ENCODE measurements at regions not wholly inside any gene's neighbourhood (a gene's known extent, or its start where the extent isn't known, plus 50 kb on each side); places are given as distances from the start of the nearest gene placed in this dataset.

DNA sequence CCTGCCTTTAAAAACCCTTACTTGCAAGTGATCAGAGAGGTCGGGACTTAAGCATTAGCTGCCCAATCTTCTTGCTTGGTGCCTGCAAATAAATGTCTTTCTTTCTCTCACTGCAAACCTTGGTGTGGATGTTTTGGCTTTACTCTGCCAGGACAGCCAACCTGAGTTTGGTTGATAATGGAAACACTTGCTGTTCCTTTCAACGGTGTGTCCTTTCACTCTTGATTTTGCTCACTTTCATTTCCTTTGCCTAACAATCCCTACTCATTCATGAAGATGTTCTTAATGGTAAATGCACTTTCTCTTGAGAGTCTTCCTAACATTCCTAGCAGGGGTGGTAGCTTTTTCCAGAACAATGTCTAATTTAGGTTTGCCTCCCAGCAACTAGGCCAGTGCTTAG lies 366.2 kb downstream of the HRH4 start:
- no peak for DNase-seq (ENCODE audit: low spot score)

DNA sequence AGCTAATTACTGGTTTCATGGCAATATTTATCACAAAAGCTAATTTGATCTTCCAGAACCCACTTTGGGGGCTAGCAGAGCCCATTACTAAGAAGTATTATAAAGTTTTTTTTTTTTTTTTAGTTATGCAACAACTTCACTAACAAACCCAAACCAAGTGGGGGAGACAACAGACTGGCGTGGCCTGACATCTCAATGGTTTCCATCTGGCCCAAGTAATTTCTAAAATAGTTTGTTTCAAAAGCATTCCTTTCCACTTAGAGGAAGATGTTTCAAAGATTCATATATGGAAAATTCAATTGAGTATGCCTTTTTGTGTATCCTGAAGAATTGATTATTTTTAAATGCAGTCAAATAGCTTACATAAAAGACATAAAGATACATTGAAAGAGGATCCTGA lies 367.1 kb downstream of the HRH4 start:
- no peak for DNase-seq (ENCODE audit: low spot score)

DNA sequence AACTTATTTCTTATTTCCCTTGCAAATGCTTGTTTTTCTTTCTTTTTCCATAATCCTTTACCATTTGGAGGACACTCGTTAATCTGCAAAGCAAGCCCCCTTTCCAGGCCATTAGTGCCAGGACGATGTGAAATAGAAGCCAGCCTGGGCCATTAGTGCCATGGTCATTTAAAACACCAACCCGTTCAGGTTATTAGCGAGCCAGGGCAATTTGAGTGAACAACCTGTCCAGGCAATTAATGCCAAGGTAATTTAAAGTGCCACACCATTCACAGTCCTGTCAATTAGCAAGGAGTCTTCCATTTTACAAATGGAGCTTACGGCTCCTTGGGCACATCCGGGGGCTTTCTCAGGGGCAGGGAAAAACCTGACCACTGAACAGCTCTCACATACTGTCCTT lies 370.6 kb downstream of the HRH4 start:
- no peak for DNase-seq (ENCODE audit: low spot score)

DNA sequence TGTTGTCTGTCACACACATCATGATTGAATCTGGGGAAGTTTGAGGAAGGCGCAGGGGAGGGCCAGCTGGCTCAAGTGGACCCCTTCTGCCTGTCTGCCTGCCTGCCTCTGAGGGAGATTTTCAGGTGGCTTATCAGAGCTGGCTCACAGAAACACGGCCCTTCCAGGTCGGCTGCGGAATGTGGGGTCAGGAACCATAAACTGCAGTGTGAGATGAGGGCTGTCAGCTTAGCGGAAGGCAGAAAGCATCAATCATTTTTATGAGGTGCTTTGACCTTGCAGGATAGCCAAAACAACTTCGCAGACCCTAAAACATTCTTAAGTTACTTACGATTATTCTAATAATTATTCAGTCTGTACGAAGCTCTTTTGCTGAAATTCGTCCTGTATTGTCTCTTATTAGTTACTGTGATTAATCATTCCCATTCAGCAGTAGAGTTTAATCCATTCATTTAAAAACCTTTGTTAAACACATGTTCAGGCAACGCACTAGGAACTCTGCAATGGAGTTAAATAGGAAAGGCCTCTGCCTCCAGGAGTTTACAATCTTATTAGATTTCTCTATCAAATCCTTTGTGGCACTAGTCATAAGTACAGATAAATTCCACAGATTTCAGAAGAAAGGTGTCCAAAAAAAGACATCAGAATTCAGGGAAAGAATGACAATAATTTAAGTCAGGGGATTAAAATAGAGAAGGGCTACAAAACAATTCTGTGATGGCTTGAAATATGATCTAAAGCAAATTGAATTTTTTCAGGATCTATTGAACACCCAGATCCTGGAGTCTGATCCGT lies 371.6 kb downstream of the HRH4 start:
- peak; percentile 39 for DNase-seq (ENCODE audit: low spot score)

DNA sequence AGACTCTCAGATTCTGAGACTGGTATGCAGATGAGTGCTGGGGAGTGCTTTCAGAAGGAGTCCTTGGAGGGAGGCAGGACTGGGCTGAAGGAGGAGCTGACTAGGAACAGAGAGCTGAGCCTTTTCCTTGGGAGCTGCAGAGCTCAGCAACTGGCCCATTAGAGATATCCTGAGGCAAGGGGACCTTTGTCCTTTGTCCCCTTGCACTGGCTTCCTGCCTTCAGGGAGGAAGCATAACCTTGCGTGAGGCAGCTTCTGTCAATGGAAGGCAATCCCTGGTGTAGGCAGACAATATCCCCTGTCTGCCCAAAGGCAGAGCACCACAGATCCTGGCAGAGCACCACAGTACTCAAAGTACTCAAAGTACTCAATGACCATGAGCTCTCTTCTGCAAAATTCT lies 375.3 kb downstream of the HRH4 start:
- DNase-seq (ENCODE audit: low spot score) = no peak

DNA sequence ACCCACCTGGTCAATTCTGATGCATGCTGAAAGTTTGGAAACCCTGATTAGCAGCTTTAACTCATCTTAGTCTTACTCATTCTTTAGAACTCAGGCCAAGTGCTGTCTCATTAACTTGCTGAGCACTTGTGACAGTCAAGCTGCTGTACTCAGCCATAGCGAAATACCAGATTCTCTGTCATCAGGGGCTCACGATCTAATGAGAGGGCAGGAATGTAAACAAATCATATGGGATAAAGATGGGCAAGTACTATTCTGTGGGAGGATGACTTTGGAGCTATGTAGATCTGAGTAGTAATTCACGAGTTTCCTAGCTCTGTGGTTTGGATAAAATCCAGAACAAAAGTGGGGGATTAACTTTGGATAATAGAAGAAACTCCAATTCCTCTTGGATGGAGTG lies 376.6 kb downstream of the HRH4 start:
- DNase-seq (ENCODE audit: low spot score) = no peak

DNA sequence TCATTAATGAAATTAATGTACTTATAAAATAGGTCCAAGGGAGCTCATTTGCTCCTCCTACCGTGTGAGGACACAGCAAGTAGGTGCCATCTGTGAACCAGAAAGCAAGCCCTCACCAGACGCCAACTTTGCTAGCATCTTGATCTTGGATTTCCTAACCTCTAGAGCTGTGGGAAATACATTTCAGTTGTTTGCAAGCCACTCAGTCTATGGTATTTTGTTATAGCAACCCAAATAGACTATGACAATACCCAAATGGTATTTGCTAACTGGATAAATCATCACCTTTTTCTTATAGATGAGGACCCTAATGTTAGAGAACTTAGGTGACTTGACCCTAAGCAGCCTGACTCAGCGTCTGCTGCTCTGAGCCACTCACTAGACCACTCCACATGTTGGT lies 379.6 kb downstream of the HRH4 start:
- no peak for DNase-seq (ENCODE audit: low spot score)

DNA sequence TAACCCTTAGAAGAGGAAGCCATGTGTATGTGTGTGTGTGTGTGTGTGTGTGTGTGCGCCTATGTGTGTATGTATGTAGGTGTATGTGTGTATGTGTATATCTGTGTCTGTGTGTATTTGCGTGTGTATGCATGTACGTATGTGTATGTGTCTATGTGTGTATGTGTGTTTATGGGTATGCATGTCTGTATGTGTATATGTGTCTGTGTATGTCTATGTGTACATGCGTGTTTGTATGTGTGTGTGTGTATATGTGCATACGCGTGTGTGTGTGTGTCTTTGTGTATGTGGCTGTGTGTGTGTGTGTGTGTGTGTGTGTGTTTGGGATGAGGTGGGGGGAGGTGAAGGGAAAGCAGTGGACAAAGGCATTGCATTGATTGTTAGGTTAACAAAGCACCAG lies 380.2 kb downstream of the HRH4 start:
- no peak for DNase-seq (ENCODE audit: low spot score)

DNA sequence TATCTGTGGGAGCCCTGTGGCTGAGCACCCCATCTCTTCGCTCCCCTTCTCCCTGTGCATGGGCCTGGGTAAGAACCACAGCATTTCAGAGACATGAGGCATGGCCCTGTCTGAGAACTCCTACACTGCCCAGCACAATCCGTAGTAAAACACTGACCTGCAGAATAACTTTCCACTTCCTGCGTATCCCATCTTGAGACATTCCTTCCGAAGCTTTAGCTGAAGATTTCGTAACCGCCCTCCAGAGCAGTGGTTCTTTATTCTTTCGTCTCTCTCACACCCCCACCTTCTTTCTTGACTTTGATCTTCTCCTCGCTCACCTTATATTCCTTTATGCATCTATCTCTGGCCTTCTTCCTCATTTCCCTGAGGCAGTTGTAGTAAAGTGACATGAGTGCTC lies 381.1 kb downstream of the HRH4 start:
- no peak for DNase-seq (ENCODE audit: low spot score)

DNA sequence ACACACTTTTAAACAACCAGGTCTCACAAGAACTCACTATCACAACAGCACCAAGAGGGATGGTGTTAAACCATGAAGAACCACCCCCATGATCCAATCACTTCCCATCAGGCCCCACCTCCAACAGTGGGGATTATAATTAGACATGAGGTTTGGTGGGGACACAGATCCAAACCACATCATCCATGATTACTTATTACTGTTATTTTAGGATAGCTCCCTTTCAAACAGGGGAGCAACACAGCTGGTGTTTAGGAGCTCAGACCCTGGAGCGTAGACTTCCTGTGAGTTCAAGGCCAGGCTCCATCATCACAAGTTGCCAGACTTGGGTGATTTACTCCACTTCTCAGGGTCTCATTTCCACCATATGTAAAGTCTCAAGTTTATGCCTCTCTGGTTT lies 382.7 kb downstream of the HRH4 start:
- no peak for DNase-seq (ENCODE audit: low spot score)

DNA sequence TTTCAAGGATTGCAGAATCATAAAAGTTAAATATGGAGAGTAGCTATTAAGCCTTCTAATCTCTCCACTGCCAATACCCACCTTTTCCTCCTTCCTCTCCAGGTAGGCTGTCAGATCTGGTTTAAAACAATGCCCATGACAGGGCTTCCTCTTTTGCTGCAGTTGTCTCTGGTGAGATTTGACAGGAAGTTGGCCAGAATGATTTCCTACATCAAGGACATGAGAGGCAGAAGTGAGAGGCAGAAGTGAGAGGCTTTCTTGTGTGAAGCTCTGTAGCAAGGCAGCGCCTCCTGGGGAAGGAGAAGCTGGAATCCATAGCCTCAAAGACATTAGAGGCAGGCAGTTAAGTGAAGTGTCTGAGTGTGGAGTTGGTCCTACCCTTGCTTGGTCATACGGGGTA lies 385.7 kb downstream of the HRH4 start:
- DNase-seq (ENCODE audit: low spot score) = no peak

DNA sequence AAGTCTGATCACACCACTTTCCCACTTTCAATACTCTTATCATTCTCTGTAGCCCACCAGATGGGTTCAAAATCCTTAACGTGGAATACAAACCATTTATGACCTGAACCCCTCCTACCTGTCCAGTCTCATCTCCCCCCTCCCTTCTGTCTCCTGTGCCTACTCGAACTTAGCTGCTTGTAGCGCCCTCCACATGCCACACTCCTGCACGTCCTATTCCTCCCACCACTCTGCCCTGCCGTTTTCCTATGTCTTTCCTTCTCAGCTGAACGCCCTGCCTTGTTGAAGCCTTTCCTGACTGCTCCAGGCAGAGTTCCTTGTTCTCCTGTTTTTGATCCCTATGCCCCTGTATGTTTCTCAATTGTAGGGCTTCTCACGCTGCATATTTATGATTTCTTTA lies 390.1 kb downstream of the HRH4 start:
- DNase-seq (ENCODE audit: low spot score) = no peak

DNA sequence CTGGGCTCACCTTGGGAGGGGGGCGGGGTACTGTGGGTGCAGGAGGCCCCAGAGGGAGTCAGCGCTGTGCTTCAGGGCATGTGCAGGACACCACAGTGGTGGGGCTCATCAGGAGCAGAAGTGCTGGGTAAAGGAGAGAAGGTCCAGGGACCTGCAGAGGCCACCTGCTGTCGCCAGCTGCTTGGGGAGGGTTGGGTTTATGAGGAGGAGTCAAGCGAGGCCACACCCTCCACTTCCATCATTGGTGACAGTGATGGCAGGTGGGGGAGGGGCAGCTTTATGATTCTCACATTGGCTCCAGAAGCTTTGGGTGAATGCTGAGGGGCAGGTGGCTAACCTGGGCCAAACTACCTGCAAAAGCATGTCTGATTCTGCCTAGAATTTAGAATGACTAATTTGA lies 392.6 kb downstream of the HRH4 start:
- DNase-seq (ENCODE audit: low spot score) = no peak

DNA sequence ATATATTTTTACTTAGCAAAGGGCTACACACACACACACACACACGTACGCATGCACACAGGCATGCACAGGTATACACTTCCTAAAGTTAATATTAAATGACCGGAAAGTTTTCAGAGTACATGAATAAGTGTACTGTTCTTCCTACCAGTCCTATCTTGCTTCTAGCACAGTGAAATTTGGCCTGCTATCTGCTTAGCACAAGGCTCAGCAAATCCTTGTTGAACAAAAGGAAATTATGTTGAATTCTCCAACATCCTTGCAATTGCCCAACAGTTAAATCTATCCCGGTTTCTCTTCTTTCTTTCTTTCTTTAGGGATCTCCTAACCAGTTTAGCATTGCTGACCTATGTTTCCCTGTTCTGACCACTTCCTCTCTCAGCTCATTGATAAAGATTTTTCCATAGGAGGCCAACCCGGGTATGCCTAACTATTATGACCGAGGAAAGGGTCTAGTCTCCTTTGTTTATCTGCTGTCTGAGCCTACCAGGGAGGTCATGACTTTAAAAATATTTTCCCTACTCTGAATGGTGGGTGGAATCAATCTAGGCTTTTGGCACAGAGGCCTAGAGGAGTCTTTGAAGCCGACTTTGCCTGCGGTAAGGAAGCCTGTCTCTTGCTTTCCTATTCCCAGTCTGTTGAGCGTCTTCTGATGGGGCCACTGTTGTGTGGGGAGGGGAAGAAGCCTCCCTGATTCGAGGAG lies 400.7 kb downstream of the HRH4 start:
- DNase-seq (ENCODE audit: low spot score) = no peak

DNA sequence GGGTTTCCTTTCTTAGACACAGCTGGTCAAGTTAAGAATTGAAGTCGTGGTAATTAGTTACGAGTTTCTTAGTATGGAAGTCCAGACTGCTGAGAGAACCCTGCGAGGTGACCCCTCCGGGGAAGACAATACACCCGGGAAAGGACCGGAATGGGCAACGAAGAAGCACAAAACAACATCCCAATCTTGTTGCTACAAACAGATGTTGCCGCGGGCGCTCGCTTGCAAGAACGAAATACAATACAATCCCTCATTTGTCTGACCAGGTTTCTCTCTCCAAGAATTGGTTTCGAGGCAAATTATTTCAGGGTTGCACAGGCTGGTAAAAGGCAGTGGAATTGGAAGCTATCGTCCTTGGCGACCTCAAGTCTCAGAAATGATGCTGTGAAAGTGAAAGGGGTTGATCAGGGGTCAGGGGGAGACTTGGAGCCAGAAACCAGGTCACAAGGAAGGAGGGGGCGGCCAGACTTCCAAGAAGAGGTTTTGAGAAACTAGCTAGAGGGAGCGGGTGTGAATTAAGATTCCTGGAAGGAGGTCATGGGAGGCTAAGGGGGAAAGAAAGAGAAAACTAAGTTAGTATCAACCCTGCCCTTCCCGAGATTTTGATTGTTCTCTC lies 401.9 kb downstream of the HRH4 start:
- DNase-seq (ENCODE audit: low spot score) = no peak

DNA sequence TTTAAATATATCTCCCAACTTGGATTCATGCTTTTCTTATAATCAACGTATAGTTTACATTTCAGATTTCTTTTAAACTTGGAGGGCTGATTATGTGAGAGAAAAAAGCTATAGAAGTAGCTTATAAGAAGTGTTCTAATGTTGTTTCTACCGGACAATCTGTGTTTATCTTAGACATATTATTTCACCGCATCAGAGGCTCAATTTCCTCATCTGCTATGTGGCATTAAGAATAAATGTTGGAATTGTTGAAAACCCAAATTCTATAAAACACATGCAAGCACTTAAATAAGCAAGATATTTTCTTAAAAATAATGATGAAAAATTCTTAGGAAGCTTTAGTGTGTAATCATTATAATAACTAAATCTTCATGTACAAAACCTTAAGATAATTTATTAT lies 407.9 kb downstream of the HRH4 start:
- DNase-seq (ENCODE audit: low spot score) = no peak

DNA sequence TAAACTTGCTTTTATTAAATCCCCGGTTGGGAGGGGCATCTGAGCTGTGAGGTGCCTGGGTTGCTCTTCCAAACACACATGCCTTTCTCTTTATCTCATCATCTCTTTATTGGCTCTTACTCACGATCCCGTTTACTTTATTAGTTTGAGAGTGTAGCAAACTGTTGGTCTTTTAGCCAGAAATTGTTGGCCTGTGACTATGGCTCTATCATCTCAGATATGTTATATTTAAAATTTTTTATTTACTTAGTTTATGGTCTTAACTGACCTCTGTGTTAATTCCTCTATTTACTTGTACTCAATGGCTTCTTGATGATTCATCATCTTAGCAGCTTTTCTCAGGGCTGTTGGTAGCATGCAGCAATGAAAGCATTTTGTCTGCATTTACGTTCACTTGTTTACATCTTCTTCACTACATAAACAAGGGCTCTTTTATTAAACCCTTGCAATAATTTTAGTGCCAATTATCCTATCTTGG lies 408.4 kb downstream of the HRH4 start:
- DNase-seq (ENCODE audit: low spot score) = no peak

DNA sequence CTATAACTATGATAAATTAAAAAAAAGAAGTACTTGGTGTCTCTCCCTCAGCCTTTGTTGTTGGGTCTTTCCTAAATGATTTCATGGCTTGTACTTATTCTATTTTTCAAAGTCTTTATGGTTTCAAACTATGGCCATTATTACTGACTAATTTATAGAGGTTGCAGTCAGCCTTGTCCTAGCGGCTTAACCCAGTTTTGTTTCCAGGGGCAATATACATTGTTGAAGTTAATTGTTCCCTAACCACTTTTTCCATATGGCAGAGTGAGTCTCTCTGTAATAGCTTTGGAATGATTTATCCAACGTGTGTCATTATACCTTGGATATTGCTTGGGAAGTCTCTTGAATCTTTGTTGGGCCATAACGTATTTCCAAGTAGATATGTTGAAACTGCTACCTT lies 408.8 kb downstream of the HRH4 start:
- no peak for DNase-seq (ENCODE audit: low spot score)

DNA sequence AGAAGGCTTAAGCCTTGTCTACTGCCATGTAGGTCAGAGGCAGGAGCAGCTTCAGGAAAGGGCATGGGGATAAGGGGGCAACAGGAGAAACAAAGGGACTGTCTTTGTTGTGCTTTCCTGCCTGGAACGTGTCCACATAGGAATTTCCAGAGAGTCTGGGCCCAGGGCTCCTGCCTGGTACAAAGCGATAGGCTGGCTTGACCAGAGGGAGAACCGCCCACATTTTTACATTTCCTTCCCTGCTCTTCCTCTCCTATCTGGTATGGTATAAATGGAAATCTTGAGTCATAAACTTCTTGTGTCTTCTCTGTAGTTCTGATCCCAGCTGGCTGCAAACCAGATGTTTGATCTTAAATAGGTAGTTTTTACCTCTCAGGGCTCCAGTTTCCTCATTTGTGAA lies 414.8 kb downstream of the HRH4 start:
- DNase-seq (ENCODE audit: low spot score) = no peak

DNA sequence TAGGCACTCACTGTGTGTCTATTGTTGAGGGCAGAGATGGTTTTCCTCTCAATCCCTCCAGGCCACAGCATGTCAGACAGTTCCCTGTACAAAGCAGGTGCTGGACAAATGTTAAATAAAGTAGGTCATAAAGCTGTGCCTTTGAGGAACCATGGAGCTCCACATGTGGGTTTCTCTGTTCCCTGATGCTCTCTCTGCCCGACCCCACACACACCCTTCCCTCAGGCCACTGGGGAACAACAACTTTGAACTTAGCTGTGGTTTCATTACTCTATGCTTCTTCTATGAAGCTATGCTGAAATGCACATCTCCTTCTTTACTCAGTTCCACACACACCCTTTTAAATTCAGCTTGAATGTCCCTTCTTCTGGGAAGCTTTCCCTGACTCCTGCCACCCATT lies 415.3 kb downstream of the HRH4 start:
- DNase-seq (ENCODE audit: low spot score) = no peak

DNA sequence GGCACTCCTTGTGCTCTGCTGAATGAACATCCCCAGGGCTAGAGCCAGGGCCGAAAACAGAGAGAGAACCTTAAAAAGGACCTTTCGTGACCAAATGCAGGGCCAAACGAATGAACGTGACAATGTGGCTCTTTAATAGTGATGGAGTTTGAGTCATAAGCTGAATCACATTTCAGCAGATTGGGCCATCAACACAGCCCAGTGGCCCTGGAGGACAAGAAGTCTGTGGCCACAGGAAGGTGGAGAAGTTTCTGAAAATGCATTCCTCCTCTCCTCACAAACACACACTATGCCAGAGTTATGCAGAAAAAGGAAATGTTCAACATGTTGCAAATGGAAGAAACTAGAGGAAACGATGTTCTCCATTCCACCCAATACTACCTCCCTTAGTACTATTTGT lies 415.8 kb downstream of the HRH4 start:
- DNase-seq (ENCODE audit: low spot score) = no peak

DNA sequence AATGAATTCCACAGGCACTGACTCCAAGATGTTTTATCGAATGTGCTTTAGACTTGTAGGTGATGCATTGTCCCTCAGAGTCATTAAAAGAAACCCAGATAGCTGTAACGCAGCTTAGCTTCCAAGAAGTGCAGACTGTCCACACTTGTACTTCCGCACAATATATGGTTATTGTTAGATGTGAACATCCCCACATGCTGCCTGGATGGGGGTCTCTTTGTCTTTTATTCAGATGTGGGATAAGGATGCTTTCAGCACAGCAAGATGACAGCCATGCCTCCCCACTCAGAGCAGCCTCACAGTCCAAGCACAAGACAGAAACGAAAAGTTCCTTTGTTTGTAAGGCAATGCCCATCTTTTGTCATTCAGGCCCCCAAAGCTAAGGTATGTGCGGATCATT lies 416.6 kb downstream of the HRH4 start:
- DNase-seq (ENCODE audit: low spot score) = no peak

DNA sequence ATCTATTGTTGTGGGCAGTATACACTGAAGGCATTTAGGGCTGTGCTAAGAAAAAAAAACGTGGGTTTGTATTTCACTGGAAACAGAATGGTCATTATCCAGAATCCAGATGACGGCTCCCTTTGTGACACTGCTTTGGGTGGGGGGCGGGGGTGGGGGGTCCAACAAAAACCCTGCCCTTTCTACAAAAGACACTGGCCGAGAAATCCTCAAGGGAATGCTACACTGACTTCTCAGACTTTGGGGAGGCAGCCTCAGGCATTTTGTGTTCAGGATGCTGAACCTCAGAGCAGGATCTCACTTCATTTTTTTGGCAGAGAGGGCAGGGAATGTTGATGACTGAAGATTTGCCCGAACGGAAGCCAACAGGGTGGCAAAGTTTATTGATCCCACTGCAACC lies 417.1 kb downstream of the HRH4 start:
- DNase-seq (ENCODE audit: low spot score) = no peak

All from kidney capillary endothelial cell (primary cell).